Transverse colon (tissue), 4 donors: ENCODE measurements at regions not wholly inside any gene's neighbourhood (a gene's known extent, or its start where the extent isn't known, plus 50 kb on each side); places are given as distances from the start of the nearest gene placed in this dataset.

Experiments used
- CTCF ChIP-seq, 5 experiments: fragments of 200-600 bp in 3 of 5; fragments of 450-650 bp in 2 of 5; sonication (generic) in 3 of 5; IDR thresholded peaks; 1 replicate in 2 of 5; 2 replicates in 3 of 5; pipeline ENCODE4 v1.5.1; 2016 to 2017; ENCODE audit warnings: antibody characterized with exemption in 5 of 5, inconsistent platforms in 3 of 5, mild to moderate bottlenecking in 2 of 5, moderate library complexity in 1 of 5
- POLR2A ChIP-seq: fragments of 450-650 bp; IDR thresholded peaks from one replicate; pipeline ENCODE4 v1.6.1; 2016; ENCODE audit warnings: antibody characterized with exemption, mild to moderate bottlenecking, moderate library complexity
- POLR2AphosphoS5 ChIP-seq, 3 donors: sonication (generic); formaldehyde crosslinking; IDR thresholded peaks; one replicate each; pipeline ENCODE4 v1.6.1; 2016; ENCODE audit warnings: antibody characterized with exemption in 3 of 3

GRCh38 chr10:61068471-61068870 is 124.5 kb upstream of the RHOBTB1 start:
- no peak for TF ChIP-seq POLR2A
- no peak for TF ChIP-seq CTCF (IDR thresholded peaks at IDR 0.05)
- TF ChIP-seq POLR2AphosphoS5 (IDR thresholded peaks at IDR 0.05): no peak
